GM12874 (cell line): ENCODE measurements at regions not wholly inside any gene's neighbourhood (a gene's known extent, or its start where the extent isn't known, plus 50 kb on each side); places are given as distances from the start of the nearest gene placed in this dataset.

ENCODE experiments used
- TF ChIP-seq, protein P1 (sequence below): IDR thresholded peaks from 2 replicates; pipeline ENCODE4 v1.5.1; 2011; ENCODE audit warnings: low read depth, mild to moderate bottlenecking, control low read depth, low read length, moderate library complexity; ENCODE audit not compliant: insufficient read depth

DNA sequence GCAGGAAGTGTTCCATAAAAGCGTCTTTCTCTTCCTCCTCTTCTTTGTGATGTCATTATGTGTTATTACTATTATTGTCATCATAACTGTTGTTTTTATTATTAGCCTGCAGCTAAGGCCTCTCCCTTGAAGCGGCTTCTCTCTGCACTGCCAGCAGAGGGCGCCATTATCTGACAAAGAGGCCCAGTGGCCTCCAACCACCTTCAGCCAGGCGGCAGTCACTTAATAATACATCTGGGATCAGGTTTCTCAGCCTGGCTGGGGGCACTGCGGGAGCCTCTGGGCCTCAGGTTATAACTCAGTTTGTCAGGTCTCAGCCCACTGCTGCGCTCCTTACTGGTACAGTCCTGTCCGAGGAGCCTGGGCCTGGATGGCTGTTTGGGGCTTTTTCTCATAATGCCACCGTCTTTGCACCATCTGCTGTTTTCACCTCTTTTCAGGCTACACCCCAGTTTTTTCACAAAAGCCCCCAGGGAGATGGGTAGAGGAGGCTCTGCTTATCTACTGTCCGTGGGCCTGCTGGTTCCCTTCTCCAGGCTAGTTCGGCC lies 281.9 kb downstream of the NSG2 start:
- TF ChIP-seq, protein P1, sequence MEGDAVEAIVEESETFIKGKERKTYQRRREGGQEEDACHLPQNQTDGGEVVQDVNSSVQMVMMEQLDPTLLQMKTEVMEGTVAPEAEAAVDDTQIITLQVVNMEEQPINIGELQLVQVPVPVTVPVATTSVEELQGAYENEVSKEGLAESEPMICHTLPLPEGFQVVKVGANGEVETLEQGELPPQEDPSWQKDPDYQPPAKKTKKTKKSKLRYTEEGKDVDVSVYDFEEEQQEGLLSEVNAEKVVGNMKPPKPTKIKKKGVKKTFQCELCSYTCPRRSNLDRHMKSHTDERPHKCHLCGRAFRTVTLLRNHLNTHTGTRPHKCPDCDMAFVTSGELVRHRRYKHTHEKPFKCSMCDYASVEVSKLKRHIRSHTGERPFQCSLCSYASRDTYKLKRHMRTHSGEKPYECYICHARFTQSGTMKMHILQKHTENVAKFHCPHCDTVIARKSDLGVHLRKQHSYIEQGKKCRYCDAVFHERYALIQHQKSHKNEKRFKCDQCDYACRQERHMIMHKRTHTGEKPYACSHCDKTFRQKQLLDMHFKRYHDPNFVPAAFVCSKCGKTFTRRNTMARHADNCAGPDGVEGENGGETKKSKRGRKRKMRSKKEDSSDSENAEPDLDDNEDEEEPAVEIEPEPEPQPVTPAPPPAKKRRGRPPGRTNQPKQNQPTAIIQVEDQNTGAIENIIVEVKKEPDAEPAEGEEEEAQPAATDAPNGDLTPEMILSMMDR: peak; percentile 78

DNA sequence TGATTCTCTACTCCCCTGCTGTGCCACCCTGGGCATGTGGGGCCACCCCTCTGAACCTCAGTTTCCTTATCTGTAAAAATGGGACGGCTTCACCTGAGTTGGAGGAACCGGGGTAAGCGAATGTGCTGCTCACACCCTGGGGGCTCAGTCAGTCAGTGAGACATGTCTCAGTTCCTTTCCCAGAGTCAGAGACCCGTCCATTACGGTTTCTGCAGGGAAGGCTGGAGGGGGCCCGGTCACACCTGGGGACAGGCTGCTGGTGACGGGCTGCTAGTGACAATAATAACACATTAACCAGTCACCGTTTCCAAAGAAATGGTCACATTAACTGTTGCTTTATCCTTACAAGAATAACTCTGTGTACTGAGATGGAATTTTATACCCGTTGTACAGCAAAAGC lies 282.4 kb downstream of the NSG2 start:
- TF ChIP-seq, protein P1: no peak

DNA sequence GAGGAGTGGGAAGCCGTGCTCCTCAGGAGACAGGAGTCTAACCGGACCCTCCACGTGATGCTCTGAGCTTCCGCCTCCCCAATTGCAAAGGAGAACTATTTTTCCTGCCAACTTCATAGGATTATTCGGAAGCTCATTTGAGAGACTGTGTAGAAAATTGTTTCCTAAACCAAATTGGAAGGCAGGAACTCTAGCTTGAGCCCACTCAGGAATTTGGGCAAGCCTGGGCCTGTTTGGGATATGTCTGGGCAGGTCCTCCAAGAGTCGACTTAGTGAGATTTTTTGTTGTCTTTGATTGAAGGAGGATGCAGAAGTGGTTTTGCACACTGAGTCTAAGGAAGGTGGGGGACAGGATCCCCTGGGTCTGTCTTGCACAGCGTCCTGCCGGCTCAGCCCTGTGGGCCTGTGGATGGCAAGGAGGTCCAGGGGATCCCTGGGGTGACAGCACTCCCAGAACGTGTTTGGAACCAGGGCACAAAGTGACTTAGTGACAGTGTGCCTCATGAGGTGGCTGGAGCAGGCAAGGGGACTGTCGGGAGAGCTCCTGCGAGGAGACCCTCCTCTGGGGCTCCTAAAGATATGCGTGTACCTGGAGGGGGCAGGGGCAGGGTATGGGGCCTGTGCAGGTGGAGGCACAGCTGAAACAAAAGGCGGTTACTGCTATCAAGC lies 283.3 kb downstream of the NSG2 start:
- TF ChIP-seq, protein P1: no peak

DNA sequence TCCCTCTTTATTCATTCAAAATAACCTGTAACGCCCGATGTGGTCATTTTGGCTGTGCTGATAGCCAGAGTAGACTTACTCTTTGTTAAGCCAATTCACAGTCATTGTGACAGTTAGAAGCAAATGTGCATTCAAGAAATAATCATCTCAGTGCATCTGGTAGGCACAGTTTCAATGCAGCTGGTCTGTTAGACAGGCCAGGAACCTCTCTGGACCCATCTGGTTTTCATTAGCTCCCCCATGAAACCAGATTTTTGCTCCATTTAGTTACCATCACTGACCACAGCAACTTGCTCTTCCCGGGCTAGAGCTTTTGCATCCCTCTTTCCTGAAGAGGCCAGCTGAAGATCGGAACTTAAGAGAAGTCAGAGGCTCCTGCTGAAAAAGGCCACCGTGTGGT lies 284.2 kb downstream of the NSG2 start:
- TF ChIP-seq, protein P1: no peak

DNA sequence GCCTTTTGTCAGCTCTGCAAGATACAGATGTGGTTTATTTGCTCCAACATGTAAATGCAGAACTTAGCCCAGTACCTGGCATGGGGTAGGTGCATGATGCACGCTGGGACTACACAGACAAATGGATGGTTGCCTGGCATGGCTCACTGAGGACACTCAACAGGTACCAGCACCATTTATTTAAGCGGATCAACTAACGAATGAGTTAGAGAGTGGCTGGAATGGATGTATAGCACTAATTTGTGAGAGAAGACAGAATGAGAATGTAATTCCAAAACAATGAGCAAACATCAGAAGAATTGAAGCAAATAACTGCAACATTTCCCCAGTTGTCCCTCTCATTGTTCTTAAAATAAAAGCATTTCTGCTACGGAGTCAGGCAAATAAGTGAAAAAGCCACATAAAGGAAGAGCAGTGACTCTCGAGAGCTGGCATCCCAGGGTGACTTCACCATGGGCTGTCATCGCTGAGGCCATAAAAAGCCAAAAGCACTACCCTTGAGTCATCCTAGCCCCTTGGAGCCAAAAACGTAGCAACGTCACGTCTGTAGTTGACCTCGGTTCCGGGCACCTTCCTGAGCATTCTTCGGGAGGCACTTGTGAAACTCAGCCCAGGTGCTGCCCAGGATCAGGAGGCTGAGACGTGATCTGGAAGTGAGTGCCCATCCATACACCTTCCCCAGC lies 290.3 kb downstream of the NSG2 start:
- TF ChIP-seq, protein P1: no peak

DNA sequence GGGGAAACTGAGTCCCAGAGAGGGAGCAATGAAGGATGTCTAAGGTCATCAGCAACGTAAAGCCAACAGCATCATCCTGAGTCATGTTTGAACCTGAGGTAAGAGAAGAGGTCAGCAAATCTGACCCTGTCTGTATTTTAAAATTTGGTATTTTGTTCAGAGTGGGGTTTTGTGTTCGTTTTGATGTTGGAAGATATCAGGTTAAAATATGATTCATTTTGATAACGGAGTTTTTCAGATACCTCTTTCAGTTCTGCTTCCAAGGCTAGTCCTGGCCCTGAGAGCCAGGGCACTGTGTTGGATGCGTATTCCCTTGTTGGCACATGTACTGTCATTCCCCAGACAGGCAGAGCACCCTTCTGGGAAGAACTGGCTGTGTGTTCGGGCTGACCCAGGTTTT lies 291.0 kb downstream of the NSG2 start:
- TF ChIP-seq, protein P1: no peak

DNA sequence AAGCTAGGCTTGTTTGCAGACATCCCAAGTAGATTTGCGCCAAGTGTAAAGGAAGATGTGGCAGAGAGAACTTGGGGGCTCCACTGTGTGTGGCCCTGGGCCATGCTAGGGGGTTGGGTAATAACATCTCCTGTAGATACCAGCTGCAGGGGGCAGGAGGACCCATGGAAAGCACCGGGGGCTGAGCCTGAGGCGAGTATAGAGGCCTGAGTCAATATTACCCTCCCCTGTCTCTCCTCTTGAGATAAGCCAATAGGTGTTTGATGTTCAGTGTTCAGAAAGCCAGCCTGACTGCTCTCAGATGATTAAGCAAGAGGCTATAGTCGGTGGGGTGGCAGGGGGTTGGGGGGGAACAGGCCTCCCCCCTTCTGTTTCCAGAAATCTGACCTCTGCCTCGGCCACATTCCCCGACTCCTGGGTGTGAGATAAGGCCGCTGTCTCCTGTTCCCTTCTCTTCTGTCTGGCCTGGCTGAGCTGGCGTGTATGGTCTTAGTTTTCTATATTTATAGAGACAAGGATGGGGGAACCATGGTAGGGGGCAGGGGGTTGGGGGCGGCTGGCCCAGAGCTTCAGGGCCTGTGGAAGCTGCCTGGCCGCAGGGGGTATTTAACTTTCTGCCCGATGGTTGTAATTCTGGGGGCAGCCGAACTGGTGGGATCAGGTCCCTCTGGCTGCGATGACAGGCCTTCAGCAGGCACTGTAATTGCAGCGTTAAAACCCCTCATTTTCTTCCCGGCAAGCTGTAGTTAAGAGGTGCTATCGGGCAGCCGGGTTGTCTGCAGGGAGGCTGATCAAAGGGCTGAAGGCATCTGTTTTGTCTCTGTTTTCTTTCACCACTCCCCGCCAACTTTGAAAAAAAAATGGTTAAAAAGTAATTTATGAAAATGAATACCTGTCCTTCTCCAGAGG lies 292.0 kb downstream of the NSG2 start:
- TF ChIP-seq, protein P1: no peak
